ENCODE measurements at regions not wholly inside any gene's neighbourhood (a gene's known extent, or its start where the extent isn't known, plus 50 kb on each side); places are given as distances from the start of the nearest gene placed in this dataset.
A peak's percentile ranks its signal among the peaks of the same experiment; 100 is the strongest.

GRCh38 chr12:25730489-25731349, 177.6 kb upstream of the LMNTD1 start:
- no peak for TF ChIP-seq Cebpa-rat (IDR thresholded peaks at IDR 0.05)
- Histone ChIP-seq H3K4me1 (peaks cover 0 to 12% (median 7%) of the 10 kb centered on the region in 10 experiments; a peak in 10 of 20 replicates), H3K4me3 (no peak overlapping the region)

GRCh38 chr12:25733541-25733940, 180.5 kb upstream of the LMNTD1 start:
- no peak overlapping the region for H3K9ac ChIP-seq
- no peaks in the 10 kb centered on the region for H4K20me1 ChIP-seq
- no peak for TF ChIP-seq Cebpa-rat (IDR thresholded peaks at IDR 0.05)
- peaks cover 0 to 12% (median 7%) of the 10 kb centered on the region in 10 experiments; a peak in 10 of 20 replicates for H3K4me1 ChIP-seq
- no peaks in the 10 kb centered on the region for H3K27me3 ChIP-seq
- no peak overlapping the region for H3K4me2 ChIP-seq
- no peak overlapping the region for H3K27ac ChIP-seq
- no peaks in the 10 kb centered on the region for H3K36me3 ChIP-seq
- peaks cover 0 to 15% (median 5%) of the 10 kb centered on the region in 11 experiments; a peak in 7 of 22 replicates for H3K9me3 ChIP-seq (replicated peaks in 1 of 11)
- H3K4me3 ChIP-seq = no peak overlapping the region

More at GRCh38 chr12:25730489-25731349, 177.6 kb upstream of the LMNTD1 start:
- Histone ChIP-seq H3K27ac (no peak overlapping the region), H3K36me3 (no peaks in the 10 kb centered on the region), H3K27me3 (no peaks in the 10 kb centered on the region), H3K4me2 (peak overlapping the region in 9 of 11 experiments; percentile 13 to 53 (median 34); a peak in 13 of 22 replicates), H3K9me3 (replicated peaks in 1 of 11) (peaks cover 0 to 14% (median 3%) of the 10 kb centered on the region in 11 experiments; a peak in 4 of 22 replicates), H3K9ac (no peak overlapping the region), H4K20me1 (no peaks in the 10 kb centered on the region)

GRCh38 chr12:25734529-25735180, 181.6 kb upstream of the LMNTD1 start:
- peaks cover 0 to 12% (median 7%) of the 10 kb centered on the region in 10 experiments; a peak in 10 of 20 replicates for H3K4me1 ChIP-seq
- no peak for TF ChIP-seq Cebpa-rat (IDR thresholded peaks at IDR 0.05)
- peaks cover 0 to 19% (median 5%) of the 10 kb centered on the region in 11 experiments; a peak in 6 of 22 replicates for H3K9me3 ChIP-seq (replicated peaks in 1 of 11)
- no peak overlapping the region for H3K9ac ChIP-seq
- no peak overlapping the region for H3K4me3 ChIP-seq
- no peaks in the 10 kb centered on the region for H4K20me1 ChIP-seq
- no peak overlapping the region for H3K27ac ChIP-seq
- H3K36me3 ChIP-seq = no peaks in the 10 kb centered on the region
- H3K4me2 ChIP-seq = no peak overlapping the region
- H3K27me3 ChIP-seq = no peaks in the 10 kb centered on the region

GRCh38 chr12:25740617-25741016, 187.5 kb upstream of the LMNTD1 start:
- Histone ChIP-seq H4K20me1 (no peaks in the 10 kb centered on the region), H3K27me3 (no peaks in the 10 kb centered on the region), H3K36me3 (no peaks in the 10 kb centered on the region), H3K27ac (no peak overlapping the region), H3K9ac (no peak overlapping the region), H3K9me3 (replicated peaks in 1 of 11) (peaks cover 0 to 19% (median 5%) of the 10 kb centered on the region in 11 experiments; a peak in 6 of 22 replicates), H3K4me3 (no peak overlapping the region), H3K4me2 (no peak overlapping the region), H3K4me1 (no peaks in the 10 kb centered on the region)
- TF ChIP-seq Cebpa-rat (IDR thresholded peaks at IDR 0.05) = no peak

- Histone ChIP-seq H3K27ac (no peak overlapping the region), H3K36me3 (no peaks in the 10 kb centered on the region), H3K9me3 (replicated peaks in 1 of 11) (peaks cover 0 to 19% (median 5%) of the 10 kb centered on the region in 11 experiments; a peak in 6 of 22 replicates), H3K27me3 (no peaks in the 10 kb centered on the region), H3K4me1 (no peaks in the 10 kb centered on the region), H3K9ac (no peak overlapping the region), H4K20me1 (no peaks in the 10 kb centered on the region), H3K4me3 (no peak overlapping the region), H3K4me2 (no peak overlapping the region)
- no peak for TF ChIP-seq Cebpa-rat (IDR thresholded peaks at IDR 0.05)
Measured at GRCh38 chr12:25741917-25742316, 188.8 kb upstream of the LMNTD1 start.

- Histone ChIP-seq H3K9me3 (replicated peaks in 1 of 11) (peaks cover 0 to 1% (median 0%) of the 10 kb centered on the region in 11 experiments; a peak in 1 of 22 replicates), H3K36me3 (no peaks in the 10 kb centered on the region), H4K20me1 (no peaks in the 10 kb centered on the region), H3K27me3 (no peaks in the 10 kb centered on the region), H3K4me1 (no peaks in the 10 kb centered on the region), H3K27ac (no peak overlapping the region), H3K4me3 (no peak overlapping the region), H3K9ac (no peak overlapping the region), H3K4me2 (no peak overlapping the region)
- TF ChIP-seq Cebpa-rat (IDR thresholded peaks at IDR 0.05) = no peak
Measured at GRCh38 chr12:25743679-25744215, 190.7 kb upstream of the LMNTD1 start.

GRCh38 chr12:25744313-25744712, 191.2 kb upstream of the LMNTD1 start:
- Histone ChIP-seq H3K27me3 (no peaks in the 10 kb centered on the region), H3K4me3 (no peak overlapping the region), H3K36me3 (no peaks in the 10 kb centered on the region), H3K9ac (no peak overlapping the region), H3K4me1 (no peaks in the 10 kb centered on the region), H3K9me3 (replicated peaks in 1 of 11) (no peaks in the 10 kb centered on the region), H3K27ac (no peak overlapping the region), H3K4me2 (no peak overlapping the region), H4K20me1 (no peaks in the 10 kb centered on the region)
- TF ChIP-seq Cebpa-rat (IDR thresholded peaks at IDR 0.05) = no peak

- no peaks in the 10 kb centered on the region for H3K27me3 ChIP-seq
- H4K20me1 ChIP-seq = no peaks in the 10 kb centered on the region
- H3K4me1 ChIP-seq = no peaks in the 10 kb centered on the region
- no peak for TF ChIP-seq Cebpa-rat (IDR thresholded peaks at IDR 0.05)
- no peaks in the 10 kb centered on the region for H3K36me3 ChIP-seq
- no peaks in the 10 kb centered on the region for H3K9me3 ChIP-seq (replicated peaks in 1 of 11)
- no peak overlapping the region for H3K4me3 ChIP-seq
- no peak overlapping the region for H3K27ac ChIP-seq
- no peak overlapping the region for H3K4me2 ChIP-seq
- H3K9ac ChIP-seq = no peak overlapping the region
Measured at GRCh38 chr12:25745281-25745680, 192.2 kb upstream of the LMNTD1 start.

- no peak overlapping the region for H3K4me3 ChIP-seq
- no peaks in the 10 kb centered on the region for H3K9me3 ChIP-seq (replicated peaks in 1 of 11)
- H3K27me3 ChIP-seq = no peaks in the 10 kb centered on the region
- no peak overlapping the region for H3K4me2 ChIP-seq
- no peak overlapping the region for H3K9ac ChIP-seq
- H3K4me1 ChIP-seq = no peaks in the 10 kb centered on the region
- H3K36me3 ChIP-seq = no peaks in the 10 kb centered on the region
- no peak overlapping the region for H3K27ac ChIP-seq
- H4K20me1 ChIP-seq = no peaks in the 10 kb centered on the region
- TF ChIP-seq Cebpa-rat (IDR thresholded peaks at IDR 0.05) = no peak
Measured at GRCh38 chr12:25746131-25746530, 193.0 kb upstream of the LMNTD1 start.
